HEK293T (cell line): ENCODE measurements at regions not wholly inside any gene's neighbourhood (a gene's known extent, or its start where the extent isn't known, plus 50 kb on each side); places are given as distances from the start of the nearest gene placed in this dataset.

Experiments
- ARNT ChIP-seq: fragments of 450-650 bp; IDR thresholded peaks from 2 replicates; pipeline ENCODE4 v1.6.1; 2017; ENCODE audit warnings: mild to moderate bottlenecking
- BHLHE40 ChIP-seq: fragments of 450-650 bp; IDR thresholded peaks from 2 replicates; pipeline ENCODE4 v1.6.1; 2016; ENCODE audit warnings: mild to moderate bottlenecking, moderate library complexity, borderline replicate concordance
- CTBP1 ChIP-seq: fragments of 450-650 bp; IDR thresholded peaks from 2 replicates; pipeline ENCODE4 v1.6.1; 2016; ENCODE audit warnings: borderline replicate concordance
- ELF4 ChIP-seq: fragments of 450-650 bp; IDR thresholded peaks from 2 replicates; pipeline ENCODE4 v1.6.1; 2017; ENCODE audit warnings: antibody characterized with exemption
- FOXK2 ChIP-seq: fragments of 450-650 bp; IDR thresholded peaks from 2 replicates; pipeline ENCODE4 v1.6.1; 2016; ENCODE audit warnings: mild to moderate bottlenecking
- FOXM1 ChIP-seq: fragments of 450-650 bp; IDR thresholded peaks from 2 replicates; pipeline ENCODE4 v1.6.1; 2017; ENCODE audit warnings: mild to moderate bottlenecking, borderline replicate concordance
- HDGF ChIP-seq: fragments of 450-650 bp; IDR thresholded peaks from 2 replicates; pipeline ENCODE4 v1.6.1; 2017; ENCODE audit warnings: antibody characterized with exemption, borderline replicate concordance
- LEF1 ChIP-seq: fragments of 450-650 bp; IDR thresholded peaks from 2 replicates; pipeline ENCODE4 v1.6.1; 2017; ENCODE audit warnings: mild to moderate bottlenecking, borderline replicate concordance
- NFRKB ChIP-seq: fragments of 450-650 bp; IDR thresholded peaks from 2 replicates; pipeline ENCODE4 v1.6.1; 2016; ENCODE audit warnings: mild to moderate bottlenecking, moderate library complexity
- PKNOX1 ChIP-seq: fragments of 450-650 bp; IDR thresholded peaks from 2 replicates; pipeline ENCODE4 v1.6.1; 2016
- SP1 ChIP-seq: fragments of 450-650 bp; IDR thresholded peaks from 2 replicates; pipeline ENCODE4 v1.6.1; 2017
- SUZ12 ChIP-seq: fragments of 450-650 bp; IDR thresholded peaks from 2 replicates; pipeline ENCODE4 v1.6.1; 2016; ENCODE audit warnings: mild to moderate bottlenecking
- TARDBP ChIP-seq: fragments of 450-650 bp; IDR thresholded peaks from 2 replicates; pipeline ENCODE4 v1.6.1; 2016
- ZNF384 ChIP-seq: fragments of 450-650 bp; IDR thresholded peaks from 2 replicates; pipeline ENCODE4 v1.6.1; 2016

DNA sequence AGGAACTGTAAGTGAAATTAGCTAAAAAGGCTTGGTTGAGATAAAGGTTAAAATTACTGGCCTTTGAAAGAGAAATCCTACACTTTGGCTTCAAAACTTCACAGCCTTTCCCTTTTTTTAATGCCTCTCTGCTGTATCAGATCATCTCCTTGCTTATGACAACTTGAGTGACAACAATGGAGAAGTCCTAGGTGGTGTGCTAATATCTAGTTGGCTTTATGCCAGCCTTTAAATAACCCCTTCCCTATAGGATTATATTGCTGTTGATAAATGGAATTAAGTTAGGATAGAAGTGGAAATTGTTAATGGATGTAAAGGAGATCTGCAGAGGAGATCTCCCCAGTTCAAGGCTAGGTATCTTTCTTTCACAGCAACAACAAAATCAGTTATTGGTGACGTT lies 130.2 kb upstream of the ATP1B1 start:
- TF ChIP-seq CTBP1: no peak
- no peak for TF ChIP-seq LEF1
- no peak for TF ChIP-seq BHLHE40
- TF ChIP-seq TARDBP: no peak
- TF ChIP-seq HDGF: no peak
- TF ChIP-seq SP1: no peak
- TF ChIP-seq FOXM1: no peak
- TF ChIP-seq PKNOX1: no peak
- TF ChIP-seq FOXK2: no peak
- TF ChIP-seq ZNF384: no peak
- no peak for TF ChIP-seq SUZ12
- TF ChIP-seq ELF4: no peak
- no peak for TF ChIP-seq ARNT
- no peak for TF ChIP-seq NFRKB
